ENCODE measurements at regions not wholly inside any gene's neighbourhood (a gene's known extent, or its start where the extent isn't known, plus 50 kb on each side); places are given as distances from the start of the nearest gene placed in this dataset.

DNA sequence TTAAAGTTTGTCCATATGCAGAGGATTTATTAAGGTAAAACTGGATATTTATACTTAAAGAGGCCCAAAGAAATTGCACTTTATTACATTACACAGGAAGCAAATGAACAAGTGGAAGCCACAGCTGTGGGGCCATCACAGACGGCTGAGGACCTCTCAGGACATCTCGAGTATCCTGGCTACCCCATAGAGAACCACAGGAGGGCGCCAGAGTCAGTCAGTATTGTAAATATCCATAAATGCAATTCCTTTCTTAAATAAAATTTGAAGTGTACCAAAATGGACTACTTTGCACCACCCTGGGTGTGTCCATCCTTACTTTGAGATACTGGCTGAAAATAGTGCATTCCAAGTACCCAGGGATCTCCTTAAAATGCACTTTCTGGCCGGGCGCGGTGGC, 257.2 kb downstream of the MRPL39 start:
- H3K36me3 Mint-ChIP-seq (ENCODE audit: low read depth): no peaks in the 10 kb centered on the region
- TF ChIP-seq, protein P1, sequence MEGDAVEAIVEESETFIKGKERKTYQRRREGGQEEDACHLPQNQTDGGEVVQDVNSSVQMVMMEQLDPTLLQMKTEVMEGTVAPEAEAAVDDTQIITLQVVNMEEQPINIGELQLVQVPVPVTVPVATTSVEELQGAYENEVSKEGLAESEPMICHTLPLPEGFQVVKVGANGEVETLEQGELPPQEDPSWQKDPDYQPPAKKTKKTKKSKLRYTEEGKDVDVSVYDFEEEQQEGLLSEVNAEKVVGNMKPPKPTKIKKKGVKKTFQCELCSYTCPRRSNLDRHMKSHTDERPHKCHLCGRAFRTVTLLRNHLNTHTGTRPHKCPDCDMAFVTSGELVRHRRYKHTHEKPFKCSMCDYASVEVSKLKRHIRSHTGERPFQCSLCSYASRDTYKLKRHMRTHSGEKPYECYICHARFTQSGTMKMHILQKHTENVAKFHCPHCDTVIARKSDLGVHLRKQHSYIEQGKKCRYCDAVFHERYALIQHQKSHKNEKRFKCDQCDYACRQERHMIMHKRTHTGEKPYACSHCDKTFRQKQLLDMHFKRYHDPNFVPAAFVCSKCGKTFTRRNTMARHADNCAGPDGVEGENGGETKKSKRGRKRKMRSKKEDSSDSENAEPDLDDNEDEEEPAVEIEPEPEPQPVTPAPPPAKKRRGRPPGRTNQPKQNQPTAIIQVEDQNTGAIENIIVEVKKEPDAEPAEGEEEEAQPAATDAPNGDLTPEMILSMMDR (IDR thresholded peaks at IDR 0.05; ENCODE audit: unreplicated experiment in 3 of 3): peak in 1 of 3 experiments; percentile 21
- H3K27me3 Mint-ChIP-seq (ENCODE audit: low read depth): no peaks in the 10 kb centered on the region
- H3K4me1 Mint-ChIP-seq: peaks cover 6% of the 10 kb centered on the region
- H3K4me3 Mint-ChIP-seq: no peak overlapping the region
- H3K9me3 Mint-ChIP-seq: peaks cover 2% of the 10 kb centered on the region
- no peak overlapping the region for H3K27ac Mint-ChIP-seq

DNA sequence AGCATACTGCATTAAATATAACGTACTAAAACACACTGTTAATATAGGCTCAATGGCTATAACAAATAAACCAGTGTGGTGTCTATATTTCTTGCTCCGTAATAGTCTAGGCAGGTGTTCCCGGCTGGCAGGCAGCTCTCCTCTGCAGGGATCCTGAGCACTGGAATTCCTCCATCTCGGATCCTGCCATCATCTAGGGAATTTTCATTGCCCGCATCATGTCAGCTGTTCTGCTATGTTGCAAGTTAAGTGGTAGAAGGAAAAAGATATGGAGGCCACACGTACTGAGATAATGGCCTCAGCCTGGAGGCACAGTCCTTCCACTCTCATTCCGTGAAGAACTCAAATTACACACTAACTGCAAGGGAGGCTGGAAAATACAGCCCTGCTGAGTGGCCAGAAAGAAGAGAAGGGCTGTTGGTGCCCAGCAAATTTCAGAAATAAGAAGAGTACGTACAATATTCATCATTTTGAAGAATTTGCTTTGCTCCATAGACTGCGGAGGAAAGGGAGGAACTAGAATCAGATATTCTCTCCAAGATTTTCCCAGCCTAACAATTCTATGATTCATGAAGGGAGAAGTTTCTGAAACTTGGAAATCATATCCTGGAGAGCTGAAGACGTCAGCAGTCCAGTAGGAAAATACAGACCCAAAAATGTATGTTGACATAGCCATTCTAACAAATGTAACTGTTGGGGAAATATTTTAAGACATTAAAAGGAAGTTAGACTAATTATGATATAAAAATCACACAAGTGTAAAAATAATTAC, 263.3 kb downstream of the MRPL39 start:
- TF ChIP-seq, protein P1 (IDR thresholded peaks at IDR 0.05; ENCODE audit: unreplicated experiment in 3 of 3): no peak
- H3K9me3 Mint-ChIP-seq: peaks cover 4% of the 10 kb centered on the region
- H3K4me3 Mint-ChIP-seq: no peak overlapping the region

DNA sequence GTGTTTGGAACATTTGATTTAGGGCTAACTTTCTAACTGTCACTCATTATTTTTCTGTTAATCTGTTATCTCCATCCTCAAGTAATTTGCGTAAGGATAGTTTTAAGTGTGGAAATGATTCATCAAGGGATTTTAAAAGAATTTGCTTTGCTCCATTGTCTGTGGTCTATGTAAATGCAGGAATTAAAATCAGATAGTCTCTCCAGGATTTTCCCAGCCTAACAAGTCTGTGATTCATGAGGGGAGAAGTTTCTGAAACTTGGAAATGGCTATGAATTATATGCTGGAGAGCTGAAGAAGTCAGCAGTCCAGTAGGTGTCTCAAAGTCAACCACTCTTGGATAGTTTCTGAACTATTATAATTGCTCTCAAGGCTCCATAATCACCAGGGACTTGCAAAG, 264.5 kb downstream of the MRPL39 start:
- H3K27me3 Mint-ChIP-seq (ENCODE audit: low read depth): no peaks in the 10 kb centered on the region
- no peaks in the 10 kb centered on the region for H3K4me1 Mint-ChIP-seq
- H3K4me3 Mint-ChIP-seq: no peak overlapping the region
- TF ChIP-seq, protein P1 (IDR thresholded peaks at IDR 0.05; ENCODE audit: unreplicated experiment in 3 of 3): no peak
- no peak overlapping the region for H3K27ac Mint-ChIP-seq
- peaks cover 4% of the 10 kb centered on the region for H3K9me3 Mint-ChIP-seq
- no peaks in the 10 kb centered on the region for H3K36me3 Mint-ChIP-seq (ENCODE audit: low read depth)

More for the DNA sequence above, 263.3 kb downstream of the MRPL39 start:
- Mint-ChIP-seq H3K36me3 (ENCODE audit: low read depth) (no peaks in the 10 kb centered on the region), H3K27me3 (ENCODE audit: low read depth) (no peaks in the 10 kb centered on the region), H3K4me1 (no peaks in the 10 kb centered on the region), H3K27ac (no peak overlapping the region)

DNA sequence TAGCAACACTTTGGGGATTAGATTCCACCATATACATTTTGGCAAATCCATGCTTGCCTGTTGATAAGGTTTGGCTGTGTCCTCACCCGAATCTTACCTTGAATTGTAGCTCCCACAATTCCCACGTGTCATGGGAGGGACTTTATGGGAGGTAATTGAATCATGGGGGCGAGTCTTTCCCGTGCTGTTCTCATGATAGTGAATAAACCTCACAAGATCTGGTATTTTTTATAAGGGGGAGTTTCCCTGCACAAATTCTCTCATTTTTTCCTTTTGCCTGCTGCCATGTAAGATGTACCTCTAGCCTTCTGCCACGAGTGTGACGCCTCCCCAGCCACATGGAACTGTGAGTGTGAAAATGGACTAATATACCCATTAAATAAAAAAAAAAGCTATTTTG, 265.3 kb downstream of the MRPL39 start:
- no peak overlapping the region for H3K27ac Mint-ChIP-seq
- TF ChIP-seq, protein P1 (IDR thresholded peaks at IDR 0.05; ENCODE audit: unreplicated experiment in 3 of 3): no peak
- no peak overlapping the region for H3K4me3 Mint-ChIP-seq
- H3K27me3 Mint-ChIP-seq (ENCODE audit: low read depth): no peaks in the 10 kb centered on the region
- H3K4me1 Mint-ChIP-seq: no peaks in the 10 kb centered on the region
- H3K36me3 Mint-ChIP-seq (ENCODE audit: low read depth): no peaks in the 10 kb centered on the region
- peaks cover 4% of the 10 kb centered on the region for H3K9me3 Mint-ChIP-seq

DNA sequence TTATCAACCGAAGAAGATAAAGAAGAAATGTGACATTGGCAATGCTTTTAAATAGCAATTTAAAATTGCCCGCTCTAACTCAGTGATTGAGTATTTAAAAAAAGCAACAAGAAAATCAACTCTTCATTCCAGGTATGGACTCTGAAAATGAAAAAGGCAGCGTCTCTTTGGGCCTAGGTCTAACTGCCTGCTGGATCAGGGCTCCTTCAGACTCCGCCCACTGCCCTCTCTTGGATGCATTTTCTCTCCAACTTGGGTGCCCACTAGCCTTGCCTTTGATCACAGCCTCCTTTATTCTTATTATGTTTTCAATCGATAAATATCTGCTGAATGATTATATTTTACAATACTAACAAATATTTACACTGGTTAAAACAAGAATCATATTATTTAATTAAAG, 268.9 kb downstream of the MRPL39 start:
- no peak overlapping the region for H3K27ac Mint-ChIP-seq
- no peaks in the 10 kb centered on the region for H3K9me3 Mint-ChIP-seq
- no peaks in the 10 kb centered on the region for H3K27me3 Mint-ChIP-seq (ENCODE audit: low read depth)
- H3K36me3 Mint-ChIP-seq (ENCODE audit: low read depth): no peaks in the 10 kb centered on the region
- no peaks in the 10 kb centered on the region for H3K4me1 Mint-ChIP-seq
- TF ChIP-seq, protein P1 (IDR thresholded peaks at IDR 0.05; ENCODE audit: unreplicated experiment in 3 of 3): no peak
- H3K4me3 Mint-ChIP-seq: no peak overlapping the region

Data from nephron (organoid).